Adipose tissue (tissue), 3 donors: ENCODE measurements at regions not wholly inside any gene's neighbourhood (a gene's known extent, or its start where the extent isn't known, plus 50 kb on each side); places are given as distances from the start of the nearest gene placed in this dataset.

Experiments
- H3K27ac ChIP-seq: one replicate; pipeline ENCODE4 v1.5.1; 2013; ENCODE audit warnings: low read depth, low read length
- WGBS, 3 donors: extraction: QIAGEN DNeasy Blood & Tissue Kit; methylation state at CpG; one replicate each; pipeline ENCODE4 v1.1.7; 2013; 5-methylcytosine and 5-hydroxymethylcytosine counted together
- donor health status: healthy with polysubstance abuse.
- donor health status: Bipolar disorder and iron deficiency.
- donor health status: healthy.

DNA sequence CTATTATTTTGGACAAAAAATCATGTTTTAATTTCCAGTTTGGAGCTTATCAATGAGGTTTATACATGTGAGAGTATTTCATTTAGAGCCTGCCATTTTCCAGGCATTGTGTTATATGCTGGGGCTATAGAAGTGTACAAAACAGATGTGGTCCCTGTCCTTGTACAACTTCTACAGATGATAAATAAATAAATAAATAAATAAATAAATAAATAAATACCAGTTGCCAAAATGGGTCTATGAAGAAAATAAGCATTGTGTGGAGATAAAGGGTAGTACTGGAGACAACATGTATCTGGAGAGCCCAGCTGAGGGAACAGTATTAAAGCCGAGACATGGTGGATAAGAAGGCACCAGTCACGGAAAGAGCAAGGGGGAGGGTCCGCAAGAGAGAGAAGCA lies 210.0 kb downstream of the SS18 start:
- no peak overlapping the region for H3K27ac ChIP-seq
- 94 to 97% (median 96%) methylated on average over 3 of the region's 3 CpGs for WGBS, 3 donors

DNA sequence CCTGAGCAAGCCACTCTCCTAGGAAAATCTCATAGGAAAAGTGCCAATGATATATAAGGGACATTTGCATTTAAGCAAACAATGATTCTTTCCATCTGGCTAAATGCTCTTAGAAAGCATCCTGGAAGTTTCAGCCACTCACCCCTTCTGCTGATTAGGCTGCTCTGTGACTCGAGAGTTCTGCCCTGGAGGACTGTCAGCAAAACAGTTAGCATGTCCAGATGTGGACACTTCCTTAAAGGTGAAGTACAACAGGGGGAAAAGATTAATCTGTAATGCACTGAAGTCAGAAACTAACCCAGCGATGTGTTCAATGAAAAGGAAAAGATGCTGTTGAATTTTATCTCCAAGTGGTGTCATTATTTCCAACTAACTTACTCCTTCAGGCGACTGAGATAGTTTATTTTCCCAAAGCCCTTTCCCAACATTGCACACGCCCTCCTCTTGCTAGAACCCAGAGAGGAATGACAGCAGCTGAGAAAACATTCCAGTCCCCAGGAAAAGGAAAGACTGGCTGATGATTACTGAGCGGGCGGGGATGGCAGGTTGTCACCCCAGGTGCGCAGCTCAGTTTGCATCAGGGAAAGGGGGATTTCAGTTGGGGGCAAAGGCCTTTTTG lies 214.0 kb downstream of the SS18 start:
- H3K27ac ChIP-seq, result no peak overlapping the region
- WGBS, 3 donors, result 16 to 63% (median 47%) methylated on average over 7 of the region's 7 CpGs

DNA sequence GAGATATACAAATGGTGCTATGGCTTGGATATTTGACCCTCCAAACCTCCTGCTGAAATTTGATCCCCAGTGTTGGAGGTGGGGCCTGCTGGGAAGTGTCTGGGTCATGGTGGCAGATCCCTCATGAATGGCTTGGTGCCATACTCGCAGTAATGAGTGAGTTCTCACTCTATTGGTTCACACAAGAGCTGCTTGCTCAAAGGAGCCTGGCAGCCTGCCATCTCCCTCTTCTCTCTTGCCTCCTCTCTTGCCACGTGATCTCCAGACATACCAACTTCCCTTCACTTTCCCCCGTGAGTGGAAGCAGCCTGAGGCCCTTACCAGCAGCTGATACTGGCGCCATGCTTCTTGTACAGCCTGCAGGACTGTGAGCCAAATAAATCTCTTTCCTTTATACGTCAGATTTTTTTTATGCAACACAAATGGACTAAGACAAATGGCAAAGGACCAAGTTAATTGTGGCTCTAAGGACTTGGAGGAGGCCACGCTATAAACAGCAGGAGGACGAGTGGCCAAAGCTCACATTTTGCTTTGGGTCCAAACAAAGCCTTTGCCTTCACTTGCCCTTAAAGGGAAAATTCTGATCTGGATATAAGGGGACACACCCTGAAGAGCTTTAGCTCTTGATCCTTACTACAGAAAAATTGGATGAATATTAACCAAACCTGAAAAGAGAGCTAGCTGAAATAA lies 214.7 kb downstream of the SS18 start:
- no peak overlapping the region for H3K27ac ChIP-seq
- WGBS, 3 donors, result 54 to 64% (median 57%) methylated on average over 7 of the region's 7 CpGs

DNA sequence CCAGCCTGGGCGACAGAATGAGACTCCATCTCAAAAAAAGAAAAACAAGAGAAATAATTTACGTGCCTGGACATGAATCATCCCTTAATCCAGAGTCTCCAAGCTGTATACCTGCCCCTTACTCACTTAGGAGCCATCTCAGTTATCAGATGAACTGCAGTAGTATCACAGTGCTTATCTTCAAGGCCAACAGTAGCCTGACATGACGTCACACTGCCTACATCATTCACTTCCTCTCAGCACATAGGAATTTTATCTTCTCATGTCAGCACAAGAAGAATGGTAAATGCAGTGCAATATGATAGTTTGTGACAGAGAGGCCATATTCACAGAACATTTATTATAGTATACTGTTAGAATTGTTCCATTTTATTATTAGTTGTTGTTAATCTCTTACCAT lies 216.6 kb downstream of the SS18 start:
- no peak overlapping the region for H3K27ac ChIP-seq
- 66 to 79% (median 78%) methylated on average over 3 of the region's 3 CpGs for WGBS, 3 donors

DNA sequence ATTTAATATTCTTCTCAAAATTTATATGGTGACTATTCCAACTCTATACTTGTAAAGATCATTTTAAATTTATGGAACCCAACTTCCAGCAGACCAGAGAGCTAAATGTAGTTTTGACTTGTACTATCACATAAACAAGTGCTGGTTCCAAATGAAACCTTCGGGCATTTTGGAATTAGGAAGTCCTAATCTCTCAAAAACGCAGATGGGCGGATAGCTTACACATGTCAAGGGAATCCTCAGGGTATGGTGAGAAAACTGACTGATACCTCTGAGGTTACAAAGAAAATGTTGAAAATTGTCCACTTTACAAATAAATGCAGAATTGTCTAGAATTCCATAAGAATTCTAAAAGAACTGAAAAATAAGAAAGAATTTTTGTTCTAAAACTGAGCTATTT lies 224.1 kb downstream of the SS18 start:
- WGBS, 3 donors, result 75 to 85% (median 80%) methylated on average over 3 of the region's 3 CpGs
- H3K27ac ChIP-seq, result no peak overlapping the region

DNA sequence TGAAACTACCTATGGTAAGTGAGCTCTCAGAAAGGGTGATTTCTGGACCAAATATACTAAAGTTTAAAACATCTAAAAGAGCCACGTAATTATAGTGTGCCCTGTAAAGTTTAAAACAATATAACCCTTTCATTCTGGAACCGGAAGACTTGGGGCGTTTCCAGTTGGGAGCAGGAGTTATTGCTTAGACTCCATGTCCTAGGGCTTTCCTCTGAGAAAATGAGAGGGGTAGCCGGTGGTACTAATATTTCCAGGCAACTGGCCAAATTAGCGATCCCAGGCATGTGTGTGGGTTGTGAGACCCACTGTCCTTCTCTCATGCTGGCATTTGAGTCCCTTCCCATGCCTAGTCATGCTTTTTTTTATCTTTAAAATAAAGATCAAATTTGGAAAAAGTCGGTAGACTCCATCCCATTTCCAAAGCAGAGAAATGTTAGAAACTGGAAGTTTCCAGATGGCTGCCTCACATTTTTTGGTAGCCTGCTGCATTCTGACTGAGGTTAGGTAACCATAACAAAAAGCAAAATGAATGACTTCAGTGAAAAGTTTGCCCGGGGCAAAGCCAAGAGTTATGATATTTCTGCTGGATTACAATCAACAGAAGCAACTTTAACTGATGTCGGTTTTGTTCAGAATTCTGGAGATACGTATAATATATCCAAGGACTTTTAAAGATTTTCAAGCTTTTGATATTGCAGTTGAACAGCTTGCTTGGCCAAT lies 227.4 kb downstream of the SS18 start:
- H3K27ac ChIP-seq, result no peak overlapping the region
- WGBS, 3 donors, result 74 to 77% (median 76%) methylated on average over 9 of the region's 9 CpGs

DNA sequence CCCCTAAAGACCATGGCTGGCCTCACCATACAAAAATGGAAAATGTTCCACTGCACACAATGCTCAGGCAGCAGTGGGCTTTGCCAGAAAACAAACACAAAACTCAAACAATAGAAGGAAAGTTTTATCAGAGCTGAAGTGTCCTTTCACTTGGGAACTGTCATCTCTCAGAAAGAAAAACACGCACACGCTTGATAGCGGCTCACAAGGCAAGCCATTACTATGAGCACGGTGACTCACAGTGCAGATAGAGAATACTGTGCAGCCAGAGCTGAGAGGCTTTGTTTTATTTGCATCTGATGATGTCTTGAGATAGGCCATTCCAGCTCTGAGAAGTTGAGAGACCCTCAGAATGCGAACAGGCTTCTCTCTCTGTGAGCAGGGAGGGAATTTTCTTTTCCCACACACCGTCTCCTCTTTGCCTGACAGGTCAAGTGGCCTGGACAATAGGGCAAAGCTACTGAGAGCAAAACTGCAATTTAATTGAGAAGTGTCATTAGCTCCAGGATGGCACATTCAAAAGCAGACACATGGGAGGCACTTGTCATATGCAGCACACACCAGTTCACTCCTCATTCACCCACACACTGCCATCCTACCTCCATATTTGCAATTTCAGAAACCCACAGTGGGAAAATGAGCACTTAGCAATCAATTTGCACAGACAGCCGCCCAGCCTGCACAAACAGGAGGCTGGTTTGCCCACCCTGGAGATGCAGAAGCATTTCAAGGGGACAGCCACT lies 236.6 kb downstream of the SS18 start:
- no peak overlapping the region for H3K27ac ChIP-seq
- WGBS, 3 donors, result 58 to 91% (median 86%) methylated on average over 7 of the region's 7 CpGs

DNA sequence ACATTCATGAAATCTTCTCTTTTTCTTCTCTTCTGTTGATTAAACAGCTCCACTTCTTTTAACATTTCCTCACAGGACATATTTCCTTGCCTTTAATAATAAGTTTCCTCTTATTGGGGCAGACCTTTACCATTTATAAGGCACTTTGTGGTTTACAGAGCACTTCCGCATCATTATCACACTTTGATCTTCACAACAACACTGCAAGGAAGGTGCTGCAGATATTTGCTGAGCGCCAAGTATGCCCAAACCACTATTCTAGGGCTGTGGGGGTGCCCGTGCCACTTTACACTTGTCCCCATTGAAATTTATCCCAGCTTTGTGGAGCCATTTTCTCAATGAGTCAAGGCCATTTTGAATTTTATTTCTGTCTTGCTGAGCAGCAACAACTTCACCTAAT lies 246.6 kb downstream of the SS18 start:
- 80 to 86% (median 85%) methylated on average over 3 of the region's 3 CpGs for WGBS, 3 donors
- no peak overlapping the region for H3K27ac ChIP-seq

DNA sequence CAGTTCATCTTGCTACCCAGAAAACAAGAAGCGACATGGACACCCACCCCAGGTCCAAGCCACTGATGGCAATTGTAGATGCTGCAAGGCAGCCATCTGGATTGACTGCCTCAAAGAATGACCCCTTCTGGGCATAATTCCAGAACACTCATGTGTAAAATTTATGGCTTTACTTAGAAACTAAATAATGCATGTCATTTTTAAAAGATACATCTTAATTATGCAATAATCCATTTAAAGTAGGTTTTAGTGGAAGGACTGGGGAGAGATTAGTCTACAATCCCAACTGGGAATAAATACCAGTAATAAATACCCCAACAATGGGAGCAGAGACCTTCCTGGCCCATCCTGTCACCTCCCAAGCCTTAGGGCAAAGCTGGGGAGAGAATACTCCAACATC lies 247.7 kb downstream of the SS18 start:
- 41 to 48% (median 48%) methylated on average over 1 of the region's 1 CpG for WGBS, 3 donors
- no peak overlapping the region for H3K27ac ChIP-seq

DNA sequence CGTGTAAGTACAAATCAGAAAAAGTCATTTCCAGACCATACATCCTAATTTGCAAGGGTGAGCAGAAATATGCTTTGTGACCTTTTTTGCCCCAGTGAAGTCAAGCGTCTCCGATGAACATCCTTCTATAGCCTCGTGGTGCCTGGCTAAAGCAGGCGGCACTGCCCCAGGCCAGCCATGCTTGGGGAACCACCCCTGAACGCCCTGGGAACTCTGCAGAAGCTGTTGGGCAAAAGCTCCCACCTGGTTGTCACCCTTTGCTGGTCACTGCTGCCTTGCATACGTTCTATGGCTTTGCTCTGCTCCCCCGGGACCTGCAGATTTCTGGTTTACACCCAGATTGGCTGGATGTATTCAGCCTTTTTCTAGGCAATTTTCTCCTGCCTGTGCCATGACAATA lies 256.4 kb downstream of the SS18 start:
- no peak overlapping the region for H3K27ac ChIP-seq
- WGBS, 3 donors, result 74 to 85% (median 84%) methylated on average over 8 of the region's 8 CpGs

DNA sequence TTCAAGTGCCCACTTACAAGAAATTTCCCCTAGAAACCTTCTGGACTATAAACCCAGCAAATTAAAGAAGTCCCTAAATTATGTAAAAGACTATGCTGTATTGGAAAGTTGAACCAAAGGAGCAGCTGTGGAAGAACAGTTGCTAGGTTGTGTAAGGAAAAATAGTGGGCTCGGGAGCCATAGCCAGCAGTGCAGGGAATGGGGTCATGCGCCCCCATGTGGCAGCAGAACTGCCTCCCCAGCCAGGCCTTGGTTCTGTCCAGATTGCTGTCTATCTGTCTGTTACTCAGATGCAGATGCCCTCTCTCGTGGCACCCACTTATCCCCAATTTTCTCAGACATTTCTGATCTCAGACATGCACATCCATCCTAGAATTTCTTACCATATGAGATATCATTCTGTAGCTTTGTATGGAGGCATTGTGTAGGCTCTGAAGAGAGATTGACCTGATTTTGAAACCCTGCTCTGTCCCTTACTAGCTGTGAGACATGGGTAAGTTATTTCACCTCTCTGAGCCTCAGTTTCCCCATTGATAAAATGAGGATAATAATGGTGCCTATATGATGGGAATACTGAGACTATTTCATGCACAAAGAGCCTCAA lies 258.3 kb downstream of the SS18 start:
- no peak overlapping the region for H3K27ac ChIP-seq
- WGBS, 3 donors, result 17 to 27% (median 25%) methylated on average over 3 of the region's 3 CpGs

DNA sequence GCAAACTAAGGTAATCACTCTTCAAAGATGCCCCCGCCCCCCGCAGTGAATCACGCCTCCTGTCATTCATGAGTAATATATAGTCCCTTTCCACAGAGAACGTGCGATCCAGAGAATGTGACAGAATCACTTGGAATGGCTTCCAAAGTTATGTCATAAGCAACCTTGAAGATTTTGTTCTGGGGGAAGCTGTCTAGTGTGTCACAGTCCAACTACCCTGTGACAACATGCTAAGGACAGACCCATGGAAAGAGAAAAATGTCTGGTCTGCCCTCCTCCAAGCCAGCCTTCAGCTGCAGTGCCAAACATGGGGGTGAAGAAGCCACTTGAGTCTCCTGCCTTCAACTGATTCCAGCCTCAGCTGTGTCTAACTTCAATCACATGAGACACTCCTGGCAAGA lies 259.1 kb downstream of the SS18 start:
- 60 to 77% (median 61%) methylated on average over 5 of the region's 5 CpGs for WGBS, 3 donors

DNA sequence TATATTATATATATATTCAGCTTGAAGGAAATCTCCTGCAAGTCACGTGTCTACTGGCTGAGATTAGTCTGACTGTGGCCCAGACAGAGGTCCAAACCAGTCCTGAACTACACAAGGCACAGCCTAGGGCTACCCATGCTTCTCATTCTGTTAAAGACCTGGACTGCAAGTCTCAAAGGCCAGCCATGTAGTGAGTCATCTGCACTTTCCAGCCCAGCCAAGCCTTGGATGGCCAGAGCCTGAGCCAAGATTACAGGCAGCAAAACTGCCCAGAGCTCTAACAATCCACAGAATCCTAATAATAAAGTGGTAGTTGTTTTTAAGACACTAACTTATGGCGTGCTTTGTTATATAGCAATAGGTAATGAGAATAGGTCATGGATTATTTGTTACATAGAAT lies 259.6 kb downstream of the SS18 start:
- H3K27ac ChIP-seq, result no peak overlapping the region
- WGBS, 3 donors, result 70 to 85% (median 77%) methylated on average over 2 of the region's 2 CpGs

More for the DNA sequence above, 259.1 kb downstream of the SS18 start:
- no peak overlapping the region for H3K27ac ChIP-seq

DNA sequence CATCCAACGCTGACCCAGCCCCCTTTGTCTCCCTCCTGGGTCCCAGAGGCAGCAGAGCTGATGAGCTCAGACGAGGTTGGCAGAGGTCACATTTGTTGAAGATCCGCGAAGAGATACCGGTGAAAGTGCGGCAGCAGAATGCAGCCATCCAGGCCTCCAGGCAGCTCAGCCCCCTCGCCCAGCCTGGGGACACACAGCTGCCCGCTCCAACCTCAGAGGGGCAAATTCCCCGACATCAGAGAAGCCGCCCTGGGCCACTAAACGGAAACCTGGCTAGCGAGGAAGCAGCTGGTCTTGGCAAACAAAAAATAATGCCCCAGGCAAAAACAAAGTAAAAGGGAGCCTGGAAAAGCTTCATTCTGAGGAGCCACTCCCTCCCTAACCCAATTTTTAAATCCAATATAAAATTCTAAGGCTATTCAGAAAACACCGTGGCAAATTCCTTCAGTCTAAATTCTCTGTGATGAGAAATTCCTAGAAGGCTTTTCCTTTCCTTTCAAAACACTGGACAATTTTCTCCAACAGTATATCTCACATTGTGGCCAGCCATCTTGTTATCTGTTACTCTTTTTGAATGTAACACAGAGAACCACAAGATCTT lies 262.4 kb downstream of the SS18 start:
- H3K27ac ChIP-seq, result no peak overlapping the region
- WGBS, 3 donors, result 49 to 65% (median 51%) methylated on average over 13 of the region's 13 CpGs

DNA sequence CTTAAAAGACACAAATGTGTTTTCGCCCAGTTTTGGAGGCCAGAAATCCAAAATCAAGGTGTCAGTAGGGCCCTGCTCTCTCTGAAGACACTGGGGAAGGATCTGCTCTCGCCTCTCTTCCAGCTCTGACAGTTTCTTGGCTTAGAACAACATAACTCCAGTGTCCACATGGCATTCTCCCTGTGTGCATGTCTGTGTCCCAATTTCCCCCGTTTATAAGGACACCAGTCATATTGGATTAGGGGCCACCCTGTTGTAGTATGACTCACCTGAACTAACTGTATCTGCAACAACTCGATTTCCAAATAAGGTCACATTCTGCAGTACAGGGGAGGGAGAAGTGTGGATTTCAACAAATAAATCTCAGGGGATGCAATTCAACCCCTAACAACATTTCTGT lies 263.2 kb downstream of the SS18 start:
- WGBS, 3 donors, result 69 to 78% (median 72%) methylated on average over 4 of the region's 4 CpGs
- H3K27ac ChIP-seq, result no peak overlapping the region

DNA sequence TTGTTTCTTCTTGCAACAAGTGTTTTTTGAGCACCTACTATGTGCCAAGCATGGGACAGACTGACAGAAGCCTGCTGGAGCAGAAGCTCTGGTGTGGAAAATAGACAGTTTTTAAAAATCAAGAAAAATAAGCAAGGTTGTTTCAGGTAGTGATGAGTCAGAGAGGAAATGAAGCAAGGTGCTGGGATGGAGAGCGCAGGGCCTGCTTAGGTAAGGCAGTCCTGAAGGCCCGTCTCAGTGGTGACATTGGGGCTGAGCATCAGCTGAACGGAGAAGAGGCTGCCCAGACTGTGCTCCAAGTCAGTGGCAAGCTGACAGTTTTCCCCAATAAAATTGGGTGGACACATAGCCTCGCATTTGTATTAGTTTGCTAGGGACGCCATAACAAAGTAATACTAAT lies 263.6 kb downstream of the SS18 start:
- H3K27ac ChIP-seq, result no peak overlapping the region
- WGBS, 3 donors, result 85 to 97% (median 94%) methylated on average over 5 of the region's 5 CpGs

DNA sequence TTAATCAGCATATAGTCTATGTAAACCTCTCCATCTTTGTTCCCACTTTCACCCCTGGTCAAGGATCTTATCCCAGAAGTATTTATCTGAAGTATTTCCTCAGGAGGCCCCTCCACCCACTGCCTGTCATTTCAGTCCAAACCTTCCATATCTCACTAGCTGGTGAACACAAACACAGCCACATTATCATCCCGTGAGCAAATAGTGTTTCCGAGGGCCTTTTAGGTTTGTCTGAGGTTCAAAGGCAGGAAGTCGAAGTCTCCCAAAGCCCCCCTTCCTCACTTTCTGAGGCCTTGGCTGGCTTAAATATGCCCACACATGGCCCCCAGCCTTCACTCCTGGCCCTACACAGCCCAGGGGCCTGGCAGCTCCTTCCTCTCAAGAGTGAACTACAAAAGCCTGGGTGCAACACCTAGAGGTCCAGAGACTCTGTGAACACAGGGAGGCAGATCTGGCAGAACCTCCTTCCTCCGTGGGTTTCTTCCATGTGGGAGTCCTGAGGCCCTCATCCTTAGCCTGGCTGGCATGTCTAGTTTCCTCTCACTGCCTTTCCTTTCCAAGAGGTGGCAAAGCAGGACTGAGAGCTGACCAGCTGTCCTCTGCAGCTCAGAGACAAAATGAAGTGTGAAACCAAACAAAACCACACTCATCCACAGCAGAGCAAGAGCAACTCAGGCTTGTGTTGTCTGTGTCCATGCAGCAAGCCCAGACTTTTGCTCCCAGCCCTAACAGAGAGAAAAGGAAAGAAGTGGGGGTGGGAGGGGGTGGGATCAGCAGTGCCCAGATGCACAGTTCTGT lies 264.2 kb downstream of the SS18 start:
- H3K27ac ChIP-seq, result no peak overlapping the region
- WGBS, 3 donors, result 25 to 79% (median 75%) methylated on average over 4 of the region's 4 CpGs

DNA sequence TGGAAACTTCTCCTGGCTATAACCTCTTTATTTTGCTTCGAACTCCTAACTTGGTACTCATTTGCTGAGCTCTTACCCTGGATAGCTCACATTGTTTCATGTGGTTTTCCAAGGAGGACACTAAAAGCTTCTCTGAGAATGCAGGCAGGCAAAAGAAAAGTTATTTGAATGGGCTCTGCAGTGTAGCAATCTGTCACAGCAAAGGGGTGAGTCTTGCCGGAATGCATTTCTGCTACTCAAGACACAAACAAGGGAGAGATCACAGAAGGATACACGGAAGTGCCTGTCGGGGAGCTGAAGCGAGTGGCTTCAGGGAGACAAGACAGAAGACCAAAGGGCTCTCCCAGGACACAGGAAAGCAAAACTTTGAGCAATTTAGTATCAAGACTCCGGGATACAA lies 265.4 kb downstream of the SS18 start:
- no peak overlapping the region for H3K27ac ChIP-seq
- WGBS, 3 donors, result 69 to 78% (median 75%) methylated on average over 6 of the region's 6 CpGs
